Hepatocyte (in vitro differentiated cells): ENCODE measurements at regions not wholly inside any gene's neighbourhood (a gene's known extent, or its start where the extent isn't known, plus 50 kb on each side); places are given as distances from the start of the nearest gene placed in this dataset.

Source experiments
- DNase-seq: peaks from one replicate; pipeline ENCODE4 v3.0.0-alpha.2; 2016; ENCODE audit warnings: low spot score
- H2AFZ ChIP-seq: fragments of 200-600 bp; sonication (generic); 2 replicates; pipeline ENCODE4 v1.6.0; 2016; ENCODE audit warnings: antibody characterized with exemption, mild to moderate bottlenecking
- H3K27ac ChIP-seq: fragments of 200-600 bp; sonication (generic); 2 replicates; pipeline ENCODE4 v1.5.1; 2016; ENCODE audit warnings: mild to moderate bottlenecking
- H3K27me3 ChIP-seq: fragments of 200-600 bp; sonication (generic); 2 replicates; pipeline ENCODE4 v1.6.1; 2016
- H3K36me3 ChIP-seq: fragments of 200-600 bp; sonication (generic); replicated peaks from 2 replicates; pipeline ENCODE4 v1.5.1; 2016; ENCODE audit warnings: low read depth; ENCODE audit not compliant: insufficient read depth
- H3K4me1 ChIP-seq: fragments of 200-600 bp; sonication (generic); 2 replicates; pipeline ENCODE4 v1.5.1; 2016; ENCODE audit warnings: mild to moderate bottlenecking, moderate library complexity; ENCODE audit not compliant: insufficient read depth
- H3K4me2 ChIP-seq: fragments of 200-600 bp; sonication (generic); 2 replicates; pipeline ENCODE4 v1.6.0; 2016
- H3K4me3 ChIP-seq: fragments of 200-600 bp; sonication (generic); 2 replicates; pipeline ENCODE4 v1.5.1; 2016; ENCODE audit warnings: mild to moderate bottlenecking
- H3K79me2 ChIP-seq: fragments of 200-600 bp; sonication (generic); 2 replicates; pipeline ENCODE4 v1.6.0; 2017; ENCODE audit warnings: mild to moderate bottlenecking
- H3K9me2 ChIP-seq: fragments of 200-600 bp; sonication (generic); replicated peaks from 2 replicates; pipeline ENCODE4 v1.6.0; 2017; ENCODE audit warnings: mild to moderate bottlenecking; ENCODE audit not compliant: insufficient read depth
- H3K9me3 ChIP-seq: fragments of 200-600 bp; sonication (generic); 2 replicates; pipeline ENCODE4 v1.5.1; 2016; ENCODE audit warnings: low read depth, mild to moderate bottlenecking
- H4K20me1 ChIP-seq: fragments of 200-600 bp; sonication (generic); 2 replicates; pipeline ENCODE4 v1.6.0; 2016; ENCODE audit warnings: mild to moderate bottlenecking; ENCODE audit not compliant: insufficient read depth, poor library complexity, severe bottlenecking
- EZH2 ChIP-seq: fragments of 200-600 bp; sonication (generic); IDR thresholded peaks from 2 replicates; pipeline ENCODE4 v1.6.1; 2016; ENCODE audit warnings: antibody characterized with exemption, mild to moderate bottlenecking, borderline replicate concordance
- EZH2phosphoT487 ChIP-seq: fragments of 200-600 bp; sonication (generic); IDR thresholded peaks from one replicate; pipeline ENCODE4 v1.6.1; 2018; ENCODE audit warnings: antibody characterized with exemption, mild to moderate bottlenecking, low read depth, moderate library complexity; ENCODE audit not compliant: unreplicated experiment, severe bottlenecking
- WGBS: methylation state at CpG from one replicate; pipeline ENCODE4 v1.1.6; 2016; ENCODE audit warnings: low lambda C conversion rate; ENCODE audit errors: missing lambda C conversion rate; 5-methylcytosine and 5-hydroxymethylcytosine counted together
- TF ChIP-seq, protein P1 (sequence below): fragments of 200-600 bp; sonication (generic); IDR thresholded peaks from 2 replicates; pipeline ENCODE4 v1.5.1; 2016; ENCODE audit warnings: antibody characterized with exemption, mild to moderate bottlenecking; ENCODE audit not compliant: poor library complexity

DNA sequence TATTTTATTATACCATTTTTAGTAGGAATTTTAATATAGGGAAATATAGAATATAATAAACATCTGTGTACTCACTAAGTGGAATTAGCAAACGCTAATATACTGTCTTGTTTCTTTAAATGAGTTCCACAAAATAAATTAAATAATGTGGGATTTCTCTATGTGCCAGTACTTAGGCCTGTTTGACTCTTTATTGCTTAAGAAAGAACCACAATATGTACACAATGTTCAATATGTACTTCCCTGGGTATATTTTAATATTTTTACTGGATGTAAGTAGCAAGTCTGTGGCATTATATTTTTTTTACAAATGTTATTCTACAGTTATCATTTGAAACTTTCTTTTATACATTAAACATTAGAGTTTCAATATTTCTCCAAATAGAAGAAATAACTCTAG, 92.5 kb upstream of the CARD18 start:
- no peaks in the 10 kb centered on the region for H4K20me1 ChIP-seq
- TF ChIP-seq, protein P1, sequence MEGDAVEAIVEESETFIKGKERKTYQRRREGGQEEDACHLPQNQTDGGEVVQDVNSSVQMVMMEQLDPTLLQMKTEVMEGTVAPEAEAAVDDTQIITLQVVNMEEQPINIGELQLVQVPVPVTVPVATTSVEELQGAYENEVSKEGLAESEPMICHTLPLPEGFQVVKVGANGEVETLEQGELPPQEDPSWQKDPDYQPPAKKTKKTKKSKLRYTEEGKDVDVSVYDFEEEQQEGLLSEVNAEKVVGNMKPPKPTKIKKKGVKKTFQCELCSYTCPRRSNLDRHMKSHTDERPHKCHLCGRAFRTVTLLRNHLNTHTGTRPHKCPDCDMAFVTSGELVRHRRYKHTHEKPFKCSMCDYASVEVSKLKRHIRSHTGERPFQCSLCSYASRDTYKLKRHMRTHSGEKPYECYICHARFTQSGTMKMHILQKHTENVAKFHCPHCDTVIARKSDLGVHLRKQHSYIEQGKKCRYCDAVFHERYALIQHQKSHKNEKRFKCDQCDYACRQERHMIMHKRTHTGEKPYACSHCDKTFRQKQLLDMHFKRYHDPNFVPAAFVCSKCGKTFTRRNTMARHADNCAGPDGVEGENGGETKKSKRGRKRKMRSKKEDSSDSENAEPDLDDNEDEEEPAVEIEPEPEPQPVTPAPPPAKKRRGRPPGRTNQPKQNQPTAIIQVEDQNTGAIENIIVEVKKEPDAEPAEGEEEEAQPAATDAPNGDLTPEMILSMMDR = no peak
- no peak for TF ChIP-seq EZH2
- TF ChIP-seq EZH2phosphoT487 = no peak
- H3K9me2 ChIP-seq = no peaks in the 10 kb centered on the region
- WGBS = 85% methylated on average over 1 of the region's 1 CpG
- H3K4me3 ChIP-seq = no peak overlapping the region
- no peak for DNase-seq
- no peaks in the 10 kb centered on the region for H3K36me3 ChIP-seq
- no peak overlapping the region for H3K4me2 ChIP-seq
- no peaks in the 10 kb centered on the region for H3K9me3 ChIP-seq
- no peak overlapping the region for H3K27ac ChIP-seq
- peaks cover 10% of the 10 kb centered on the region for H3K4me1 ChIP-seq
- H3K79me2 ChIP-seq = no peaks in the 10 kb centered on the region
- no peak overlapping the region for H2AFZ ChIP-seq
- H3K27me3 ChIP-seq = no peaks in the 10 kb centered on the region

DNA sequence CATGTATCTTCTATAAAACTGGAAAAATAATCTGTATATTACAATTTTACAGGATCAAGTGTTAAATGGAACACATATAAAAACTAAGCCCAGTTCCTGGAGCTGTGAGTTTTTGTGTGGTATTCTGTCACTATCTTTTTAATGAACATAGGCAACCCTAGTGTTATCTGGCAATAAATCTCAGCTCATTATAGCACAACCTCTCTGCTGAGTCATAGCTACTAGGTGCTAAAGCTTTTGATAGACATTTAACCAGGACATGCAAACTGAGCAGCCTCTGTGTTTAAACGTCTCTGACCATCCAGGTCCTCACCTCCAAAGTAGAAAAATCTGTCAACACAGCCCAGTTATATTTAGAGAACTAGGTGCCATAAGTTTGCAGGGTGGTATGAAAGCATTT, 91.0 kb upstream of the CARD18 start:
- no peaks in the 10 kb centered on the region for H3K27me3 ChIP-seq
- H3K79me2 ChIP-seq = no peaks in the 10 kb centered on the region
- H4K20me1 ChIP-seq = no peaks in the 10 kb centered on the region
- DNase-seq = peak; percentile 34
- H2AFZ ChIP-seq = no peak overlapping the region
- H3K9me2 ChIP-seq = no peaks in the 10 kb centered on the region
- H3K4me3 ChIP-seq = no peak overlapping the region
- H3K4me2 ChIP-seq = no peak overlapping the region
- H3K9me3 ChIP-seq = no peaks in the 10 kb centered on the region
- peaks cover 10% of the 10 kb centered on the region for H3K4me1 ChIP-seq
- no peaks in the 10 kb centered on the region for H3K36me3 ChIP-seq
- no peak for TF ChIP-seq EZH2
- TF ChIP-seq, protein P1 = no peak
- no peak for TF ChIP-seq EZH2phosphoT487
- no peak overlapping the region for H3K27ac ChIP-seq
- WGBS = 57% methylated on average over 1 of the region's 1 CpG

DNA sequence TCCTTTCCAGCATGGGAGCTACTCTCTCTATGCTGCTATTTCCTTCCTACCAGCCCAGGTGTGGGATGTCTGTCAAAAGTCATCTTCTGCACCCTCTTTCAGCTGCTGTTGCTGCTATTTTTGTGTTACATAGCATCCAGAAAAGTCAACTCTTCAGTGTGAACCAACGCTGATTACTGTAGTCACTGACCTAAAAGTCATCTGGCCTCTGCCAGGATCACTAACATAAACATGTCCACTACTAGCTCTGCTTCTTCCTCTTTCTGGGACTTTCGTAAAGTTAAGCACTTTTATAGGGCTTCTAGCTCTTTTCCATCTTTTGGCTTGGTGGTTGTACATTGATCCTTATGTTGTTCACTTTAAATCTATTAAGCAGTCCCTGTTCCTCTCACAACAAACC, 90.2 kb upstream of the CARD18 start:
- Histone ChIP-seq H3K4me1 (peaks cover 10% of the 10 kb centered on the region), H3K27me3 (no peaks in the 10 kb centered on the region), H3K4me3 (no peak overlapping the region), H3K36me3 (no peaks in the 10 kb centered on the region), H3K4me2 (no peak overlapping the region), H3K9me2 (no peaks in the 10 kb centered on the region), H3K27ac (no peak overlapping the region), H3K79me2 (no peaks in the 10 kb centered on the region), H4K20me1 (no peaks in the 10 kb centered on the region), H3K9me3 (no peaks in the 10 kb centered on the region), H2AFZ (no peak overlapping the region)
- TF ChIP-seq EZH2phosphoT487 = no peak
- TF ChIP-seq, protein P1 = no peak
- no peak for TF ChIP-seq EZH2
- 81% methylated on average over 2 of the region's 2 CpGs for WGBS
- DNase-seq = no peak

DNA sequence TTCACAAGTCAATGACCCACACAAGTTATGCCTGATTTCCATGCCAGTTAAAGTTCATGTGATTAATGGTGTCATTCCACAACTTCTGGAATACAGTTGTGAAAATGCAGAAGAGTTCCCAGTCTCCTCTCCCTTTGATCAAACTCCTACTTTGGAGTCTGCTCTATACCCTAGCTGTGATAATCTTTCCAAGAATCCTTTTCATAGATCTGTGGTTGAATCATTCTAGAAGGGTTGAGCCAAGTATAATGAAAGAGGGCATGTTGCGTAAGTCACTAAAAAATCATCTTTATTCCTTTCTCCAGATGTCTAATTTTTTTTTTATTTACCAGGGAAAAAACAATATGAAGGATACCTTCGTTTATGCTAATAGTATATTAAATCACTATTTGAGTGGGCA, 89.7 kb upstream of the CARD18 start:
- Histone ChIP-seq H3K4me1 (peaks cover 10% of the 10 kb centered on the region), H3K36me3 (no peaks in the 10 kb centered on the region), H3K9me3 (no peaks in the 10 kb centered on the region), H3K79me2 (no peaks in the 10 kb centered on the region), H3K4me3 (no peak overlapping the region), H3K27ac (no peak overlapping the region), H4K20me1 (no peaks in the 10 kb centered on the region), H3K27me3 (no peaks in the 10 kb centered on the region), H3K4me2 (no peak overlapping the region), H2AFZ (no peak overlapping the region), H3K9me2 (no peaks in the 10 kb centered on the region)
- TF ChIP-seq EZH2 = no peak
- TF ChIP-seq, protein P1 = no peak
- no peak for TF ChIP-seq EZH2phosphoT487
- 91% methylated on average over 2 of the region's 2 CpGs for WGBS
- no peak for DNase-seq
